ENCODE measurements at regions not wholly inside any gene's neighbourhood (a gene's known extent, or its start where the extent isn't known, plus 50 kb on each side); places are given as distances from the start of the nearest gene placed in this dataset.

- TF ChIP-seq CTCF (IDR thresholded peaks at IDR 0.05; ENCODE audit: low read length) (no peak), EZH2 (IDR thresholded peaks at IDR 0.05; ENCODE audit: borderline replicate concordance, low read length) (no peak)
- H3K9ac ChIP-seq (ENCODE audit: low read length): no peak overlapping the region
- H3K9me3 ChIP-seq (ENCODE audit: low read length): no peaks in the 10 kb centered on the region
- H3K4me3 ChIP-seq (ENCODE audit: low read depth, low read length, poor library complexity, severe bottlenecking): no peak overlapping the region
- H3K79me2 ChIP-seq (ENCODE audit: insufficient read depth, low read length): no peaks in the 10 kb centered on the region
- no peaks in the 10 kb centered on the region for H3K4me1 ChIP-seq (ENCODE audit: insufficient read depth, low read length, severe bottlenecking)
- no peaks in the 10 kb centered on the region for H3K36me3 ChIP-seq (ENCODE audit: insufficient read depth, low read length)
- no peaks in the 10 kb centered on the region for H3F3A ChIP-seq (ENCODE audit: insufficient read depth, low read length)
- no peak overlapping the region for H2AFZ ChIP-seq (ENCODE audit: low read length)
- no peak overlapping the region for H3K4me2 ChIP-seq (ENCODE audit: low read length)
- no peak overlapping the region for H3K27ac ChIP-seq (ENCODE audit: low read depth, low read length, poor library complexity, severe bottlenecking)
- no peaks in the 10 kb centered on the region for H3K27me3 ChIP-seq (ENCODE audit: insufficient read depth, low read length)
- H3K9me2 ChIP-seq (ENCODE audit: low read depth, low read length): no peaks in the 10 kb centered on the region
- no peaks in the 10 kb centered on the region for H4K20me1 ChIP-seq (ENCODE audit: insufficient read depth, low read length)
These were observed 213.5 kb upstream of the TAPT1 start for GRCh38 chr4:16439768-16440167.

GRCh38 chr4:16438986-16439385 is 212.7 kb upstream of the TAPT1 start:
- Histone ChIP-seq H3K4me2 (ENCODE audit: low read length) (no peak overlapping the region), H3K27me3 (ENCODE audit: insufficient read depth, low read length) (no peaks in the 10 kb centered on the region), H3K9me3 (ENCODE audit: low read length) (no peaks in the 10 kb centered on the region), H3K27ac (ENCODE audit: low read depth, low read length, poor library complexity, severe bottlenecking) (no peak overlapping the region), H3K79me2 (ENCODE audit: insufficient read depth, low read length) (no peaks in the 10 kb centered on the region), H2AFZ (ENCODE audit: low read length) (no peak overlapping the region), H4K20me1 (ENCODE audit: insufficient read depth, low read length) (no peaks in the 10 kb centered on the region), H3K4me3 (ENCODE audit: low read depth, low read length, poor library complexity, severe bottlenecking) (no peak overlapping the region), H3K9ac (ENCODE audit: low read length) (no peak overlapping the region), H3K9me2 (ENCODE audit: low read depth, low read length) (no peaks in the 10 kb centered on the region), H3K4me1 (ENCODE audit: insufficient read depth, low read length, severe bottlenecking) (no peaks in the 10 kb centered on the region), H3K36me3 (ENCODE audit: insufficient read depth, low read length) (no peaks in the 10 kb centered on the region), H3F3A (ENCODE audit: insufficient read depth, low read length) (no peaks in the 10 kb centered on the region)
- no peak for TF ChIP-seq CTCF (IDR thresholded peaks at IDR 0.05; ENCODE audit: low read length)

GRCh38 chr4:16437836-16438235 is 211.6 kb upstream of the TAPT1 start:
- no peaks in the 10 kb centered on the region for H3K36me3 ChIP-seq (ENCODE audit: insufficient read depth, low read length)
- TF ChIP-seq CTCF (IDR thresholded peaks at IDR 0.05; ENCODE audit: low read length) (no peak), EZH2 (IDR thresholded peaks at IDR 0.05; ENCODE audit: borderline replicate concordance, low read length) (no peak)
- no peaks in the 10 kb centered on the region for H3K27me3 ChIP-seq (ENCODE audit: insufficient read depth, low read length)
- H3K4me1 ChIP-seq (ENCODE audit: insufficient read depth, low read length, severe bottlenecking): no peaks in the 10 kb centered on the region
- H3K4me3 ChIP-seq (ENCODE audit: low read depth, low read length, poor library complexity, severe bottlenecking): no peak overlapping the region
- no peak overlapping the region for H3K27ac ChIP-seq (ENCODE audit: low read depth, low read length, poor library complexity, severe bottlenecking)
- no peak overlapping the region for H3K9ac ChIP-seq (ENCODE audit: low read length)
- no peak overlapping the region for H3K4me2 ChIP-seq (ENCODE audit: low read length)
- H3K9me2 ChIP-seq (ENCODE audit: low read depth, low read length): no peaks in the 10 kb centered on the region
- no peak overlapping the region for H2AFZ ChIP-seq (ENCODE audit: low read length)
- no peaks in the 10 kb centered on the region for H3K9me3 ChIP-seq (ENCODE audit: low read length)
- H4K20me1 ChIP-seq (ENCODE audit: insufficient read depth, low read length): no peaks in the 10 kb centered on the region
- H3F3A ChIP-seq (ENCODE audit: insufficient read depth, low read length): no peaks in the 10 kb centered on the region
- no peaks in the 10 kb centered on the region for H3K79me2 ChIP-seq (ENCODE audit: insufficient read depth, low read length)
